ENCODE measurements at regions not wholly inside any gene's neighbourhood (a gene's known extent, or its start where the extent isn't known, plus 50 kb on each side); places are given as distances from the start of the nearest gene placed in this dataset.

- TF ChIP-seq RAD21 (conservative IDR thresholded peaks at IDR 0.05 in 1 of 2, IDR thresholded peaks at IDR 0.05 in 1 of 2), result no peak
- TF ChIP-seq MAFK (IDR thresholded peaks at IDR 0.05; ENCODE audit: partially characterized antibody), result no peak
- TF ChIP-seq, protein P1, sequence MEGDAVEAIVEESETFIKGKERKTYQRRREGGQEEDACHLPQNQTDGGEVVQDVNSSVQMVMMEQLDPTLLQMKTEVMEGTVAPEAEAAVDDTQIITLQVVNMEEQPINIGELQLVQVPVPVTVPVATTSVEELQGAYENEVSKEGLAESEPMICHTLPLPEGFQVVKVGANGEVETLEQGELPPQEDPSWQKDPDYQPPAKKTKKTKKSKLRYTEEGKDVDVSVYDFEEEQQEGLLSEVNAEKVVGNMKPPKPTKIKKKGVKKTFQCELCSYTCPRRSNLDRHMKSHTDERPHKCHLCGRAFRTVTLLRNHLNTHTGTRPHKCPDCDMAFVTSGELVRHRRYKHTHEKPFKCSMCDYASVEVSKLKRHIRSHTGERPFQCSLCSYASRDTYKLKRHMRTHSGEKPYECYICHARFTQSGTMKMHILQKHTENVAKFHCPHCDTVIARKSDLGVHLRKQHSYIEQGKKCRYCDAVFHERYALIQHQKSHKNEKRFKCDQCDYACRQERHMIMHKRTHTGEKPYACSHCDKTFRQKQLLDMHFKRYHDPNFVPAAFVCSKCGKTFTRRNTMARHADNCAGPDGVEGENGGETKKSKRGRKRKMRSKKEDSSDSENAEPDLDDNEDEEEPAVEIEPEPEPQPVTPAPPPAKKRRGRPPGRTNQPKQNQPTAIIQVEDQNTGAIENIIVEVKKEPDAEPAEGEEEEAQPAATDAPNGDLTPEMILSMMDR (IDR thresholded peaks at IDR 0.05), result no peak
- no peak for TF ChIP-seq E2F6 (IDR thresholded peaks at IDR 0.05; ENCODE audit: borderline replicate concordance, low read depth)
- TF ChIP-seq MAX (IDR thresholded peaks at IDR 0.05), result no peak
- no peak for TF ChIP-seq USF2 (IDR thresholded peaks at IDR 0.05)
- no peak for TF ChIP-seq POLR2AphosphoS2 (conservative IDR thresholded peaks at IDR 0.05; ENCODE audit: low read length)
- TF ChIP-seq, protein P2, sequence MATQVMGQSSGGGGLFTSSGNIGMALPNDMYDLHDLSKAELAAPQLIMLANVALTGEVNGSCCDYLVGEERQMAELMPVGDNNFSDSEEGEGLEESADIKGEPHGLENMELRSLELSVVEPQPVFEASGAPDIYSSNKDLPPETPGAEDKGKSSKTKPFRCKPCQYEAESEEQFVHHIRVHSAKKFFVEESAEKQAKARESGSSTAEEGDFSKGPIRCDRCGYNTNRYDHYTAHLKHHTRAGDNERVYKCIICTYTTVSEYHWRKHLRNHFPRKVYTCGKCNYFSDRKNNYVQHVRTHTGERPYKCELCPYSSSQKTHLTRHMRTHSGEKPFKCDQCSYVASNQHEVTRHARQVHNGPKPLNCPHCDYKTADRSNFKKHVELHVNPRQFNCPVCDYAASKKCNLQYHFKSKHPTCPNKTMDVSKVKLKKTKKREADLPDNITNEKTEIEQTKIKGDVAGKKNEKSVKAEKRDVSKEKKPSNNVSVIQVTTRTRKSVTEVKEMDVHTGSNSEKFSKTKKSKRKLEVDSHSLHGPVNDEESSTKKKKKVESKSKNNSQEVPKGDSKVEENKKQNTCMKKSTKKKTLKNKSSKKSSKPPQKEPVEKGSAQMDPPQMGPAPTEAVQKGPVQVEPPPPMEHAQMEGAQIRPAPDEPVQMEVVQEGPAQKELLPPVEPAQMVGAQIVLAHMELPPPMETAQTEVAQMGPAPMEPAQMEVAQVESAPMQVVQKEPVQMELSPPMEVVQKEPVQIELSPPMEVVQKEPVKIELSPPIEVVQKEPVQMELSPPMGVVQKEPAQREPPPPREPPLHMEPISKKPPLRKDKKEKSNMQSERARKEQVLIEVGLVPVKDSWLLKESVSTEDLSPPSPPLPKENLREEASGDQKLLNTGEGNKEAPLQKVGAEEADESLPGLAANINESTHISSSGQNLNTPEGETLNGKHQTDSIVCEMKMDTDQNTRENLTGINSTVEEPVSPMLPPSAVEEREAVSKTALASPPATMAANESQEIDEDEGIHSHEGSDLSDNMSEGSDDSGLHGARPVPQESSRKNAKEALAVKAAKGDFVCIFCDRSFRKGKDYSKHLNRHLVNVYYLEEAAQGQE (IDR thresholded peaks at IDR 0.05), result no peak
- no peak for TF ChIP-seq EP300 (IDR thresholded peaks at IDR 0.05)
- no peak for TF ChIP-seq KDM5A (IDR thresholded peaks at IDR 0.05)
- TF ChIP-seq FOSL2 (IDR thresholded peaks at IDR 0.05), result no peak
- no peak for TF ChIP-seq FOSL2 (CRISPR knock-in tag; IDR thresholded peaks at IDR 0.05)
Observed at GRCh38 chr4:33067221-33067620, 2347.1 kb downstream of the PCDH7 start.
